Panc1 (cell line): ENCODE measurements at regions not wholly inside any gene's neighbourhood (a gene's known extent, or its start where the extent isn't known, plus 50 kb on each side); places are given as distances from the start of the nearest gene placed in this dataset.

Experiments used
- ATAC-seq: fragments of 200-7000 bp; cut with Tn5 transposase; 2 replicates; pipeline ENCODE4 v1.9.1; 2020; ENCODE audit warnings: mild to moderate bottlenecking, moderate library complexity
- BruUV-seq: library from RNA; stranded (reverse); fragments of 400-500 nt; replicated peaks from 2 replicates; lab custom pipeline; 2021; lab: Mats Ljungman, UMichigan
- CTCF ChIA-PET: fragments of 300-600 bp; sonication (Branson Sonifier 250); formaldehyde crosslinking; loops from one replicate; lab custom pipeline; 2022; ENCODE audit warnings: antibody characterized with exemption; lab: Charles Lee
- POLR2A ChIA-PET: fragments of 300-600 bp; sonication (Branson Sonifier 250); formaldehyde crosslinking; loops from one replicate; lab custom pipeline; 2022; ENCODE audit warnings: antibody characterized with exemption; lab: Charles Lee
- DNase-seq: peaks from one replicate; pipeline ENCODE4 v3.0.0-alpha.2; 2010; ENCODE audit warnings: low read depth, low spot score
- H3K27ac ChIP-seq: 2 replicates; pipeline ENCODE4 v1.5.1; 2011; ENCODE audit warnings: mild to moderate bottlenecking, low read length, inconsistent platforms
- H3K27me3 ChIP-seq: fragments of 200-500 bp; sonication (Bioruptor generic); 2 replicates; pipeline ENCODE4 v1.6.0; 2014; ENCODE audit warnings: low read length, inconsistent platforms; ENCODE audit not compliant: control insufficient read depth, insufficient read depth
- H3K36me3 ChIP-seq: fragments of 200-500 bp; sonication (Bioruptor generic); 2 replicates; pipeline ENCODE4 v1.5.1; 2014; ENCODE audit warnings: inconsistent platforms, mild to moderate bottlenecking, low read length, moderate library complexity; ENCODE audit not compliant: control insufficient read depth, insufficient read depth
- H3K4me1 ChIP-seq: 2 replicates; pipeline ENCODE4 v1.5.1; 2011; ENCODE audit warnings: inconsistent platforms, mild to moderate bottlenecking, low read length, moderate library complexity; ENCODE audit not compliant: control insufficient read depth, insufficient read depth
- H3K4me3 ChIP-seq, 2 experiments: 2 replicates each; pipeline ENCODE4 v1.5.1; 2011 to 2012; ENCODE audit warnings: low read depth in 2 of 2, low read length in 2 of 2, mild to moderate bottlenecking in 2 of 2, inconsistent platforms in 1 of 2, moderate library complexity in 1 of 2
- H3K9me3 ChIP-seq: fragments of 200-500 bp; sonication (Bioruptor generic); 2 replicates; pipeline ENCODE4 v1.5.1; 2014; ENCODE audit warnings: low read depth, mild to moderate bottlenecking, inconsistent platforms, low read length, moderate library complexity; ENCODE audit not compliant: control insufficient read depth, insufficient read depth
- POLR2AphosphoS5 ChIP-seq: IDR thresholded peaks from 2 replicates; pipeline ENCODE4 v1.6.1; 2012; ENCODE audit warnings: mild to moderate bottlenecking, low read depth, low read length, moderate library complexity
- SIN3A ChIP-seq: IDR thresholded peaks from 2 replicates; pipeline ENCODE4 v1.6.1; 2012; ENCODE audit warnings: low read depth, mild to moderate bottlenecking, low read length, moderate library complexity, borderline replicate concordance; ENCODE audit not compliant: insufficient read depth
- TCF7L2 ChIP-seq: IDR thresholded peaks from 2 replicates; pipeline ENCODE4 v1.6.1; 2011; ENCODE audit warnings: mild to moderate bottlenecking, low read depth, low read length, inconsistent platforms
- in situ Hi-C: cut with HindIII; loops from 2 replicates; pipeline ENCODE4 v1.10.0; 2016; ENCODE audit warnings: low sequenced_read_pairs, low pct_unique_long_range_greater_than_20kb
- intact Hi-C: fragments of 100-400 bp; cut with micrococcal nuclease; formaldehyde crosslinking; loops from one replicate; pipeline ENCODE4 v1.10.0; 2022; ENCODE audit not compliant: unreplicated experiment
- TF ChIP-seq, protein P1 (sequence below), 2 experiments: IDR thresholded peaks; 2 replicates each; pipeline ENCODE4 v1.6.1; 2011 to 2012; ENCODE audit warnings: low read depth in 2 of 2, control low read depth in 1 of 2, low read length in 1 of 2, mild to moderate bottlenecking in 1 of 2, moderate library complexity in 1 of 2; ENCODE audit not compliant: insufficient read depth in 1 of 2
- TF ChIP-seq, protein P2 (sequence below): fragments of 450-650 bp; IDR thresholded peaks from 2 replicates; pipeline ENCODE4 v1.5.1; 2017; ENCODE audit warnings: mild to moderate bottlenecking

DNA sequence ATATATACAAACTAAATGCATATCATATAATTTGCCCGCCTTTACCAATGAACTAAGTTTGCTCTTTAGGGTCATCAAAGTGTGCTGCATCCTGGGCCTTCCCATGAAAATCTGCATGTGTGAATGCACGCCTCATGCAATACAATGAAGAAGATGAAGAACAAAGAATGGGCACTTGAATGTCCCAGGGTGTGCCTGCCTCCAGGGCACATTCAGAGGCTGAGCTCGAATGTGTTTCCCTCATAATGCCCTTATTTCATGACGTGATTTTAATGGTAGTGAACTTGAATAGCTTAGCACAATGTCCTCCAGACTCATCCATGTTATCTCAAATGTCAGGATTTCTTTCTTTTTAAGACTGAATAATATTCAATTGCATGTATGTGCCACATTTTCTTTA lies 824.9 kb downstream of the TNS3 start:
- intact Hi-C loops (no loop called here), in situ Hi-C loops (no loop called here)
- CTCF ChIA-PET = no interaction called here
- DNase-seq (no peak), ATAC-seq (no peak)
- no peak overlapping the region for H3K4me3 ChIP-seq
- no peaks in the 10 kb centered on the region for H3K4me1 ChIP-seq
- no peaks in the 10 kb centered on the region for H3K9me3 ChIP-seq
- H3K27ac ChIP-seq = no peak overlapping the region
- no TSS peak for BruUV-seq
- no peaks in the 10 kb centered on the region for H3K27me3 ChIP-seq
- TF ChIP-seq POLR2AphosphoS5 = no peak
- POLR2A ChIA-PET = no interaction called here
- no peaks in the 10 kb centered on the region for H3K36me3 ChIP-seq

DNA sequence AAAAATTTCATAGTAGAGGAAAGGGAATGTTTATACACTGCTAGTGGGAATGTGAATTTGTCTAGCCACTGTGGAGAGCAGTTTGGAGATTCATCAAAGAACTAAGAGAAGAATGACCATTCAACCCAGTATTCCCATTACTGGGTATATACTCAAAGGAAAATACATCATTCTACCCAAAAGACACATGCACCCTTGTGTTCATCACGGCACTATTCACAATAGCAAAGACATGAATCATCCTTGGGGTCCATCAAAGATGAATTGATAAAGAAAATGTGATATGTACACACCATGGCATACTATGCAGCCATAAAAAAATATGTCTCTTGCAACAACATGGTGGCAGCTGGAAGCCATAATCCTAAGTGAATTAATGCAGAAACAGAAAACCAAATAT lies 825.7 kb downstream of the TNS3 start:
- intact Hi-C loops = no loop called here
- CTCF ChIA-PET = no interaction called here
- no peaks in the 10 kb centered on the region for H3K4me1 ChIP-seq

More for the DNA sequence above, 825.7 kb downstream of the TNS3 start:
- ATAC-seq (no peak), DNase-seq (no peak)
- no peaks in the 10 kb centered on the region for H3K36me3 ChIP-seq
- no peaks in the 10 kb centered on the region for H3K27me3 ChIP-seq
- no TSS peak for BruUV-seq
- POLR2A ChIA-PET = no interaction called here
- in situ Hi-C loops = no loop called here
- H3K27ac ChIP-seq = no peak overlapping the region
- TF ChIP-seq, protein P1, sequence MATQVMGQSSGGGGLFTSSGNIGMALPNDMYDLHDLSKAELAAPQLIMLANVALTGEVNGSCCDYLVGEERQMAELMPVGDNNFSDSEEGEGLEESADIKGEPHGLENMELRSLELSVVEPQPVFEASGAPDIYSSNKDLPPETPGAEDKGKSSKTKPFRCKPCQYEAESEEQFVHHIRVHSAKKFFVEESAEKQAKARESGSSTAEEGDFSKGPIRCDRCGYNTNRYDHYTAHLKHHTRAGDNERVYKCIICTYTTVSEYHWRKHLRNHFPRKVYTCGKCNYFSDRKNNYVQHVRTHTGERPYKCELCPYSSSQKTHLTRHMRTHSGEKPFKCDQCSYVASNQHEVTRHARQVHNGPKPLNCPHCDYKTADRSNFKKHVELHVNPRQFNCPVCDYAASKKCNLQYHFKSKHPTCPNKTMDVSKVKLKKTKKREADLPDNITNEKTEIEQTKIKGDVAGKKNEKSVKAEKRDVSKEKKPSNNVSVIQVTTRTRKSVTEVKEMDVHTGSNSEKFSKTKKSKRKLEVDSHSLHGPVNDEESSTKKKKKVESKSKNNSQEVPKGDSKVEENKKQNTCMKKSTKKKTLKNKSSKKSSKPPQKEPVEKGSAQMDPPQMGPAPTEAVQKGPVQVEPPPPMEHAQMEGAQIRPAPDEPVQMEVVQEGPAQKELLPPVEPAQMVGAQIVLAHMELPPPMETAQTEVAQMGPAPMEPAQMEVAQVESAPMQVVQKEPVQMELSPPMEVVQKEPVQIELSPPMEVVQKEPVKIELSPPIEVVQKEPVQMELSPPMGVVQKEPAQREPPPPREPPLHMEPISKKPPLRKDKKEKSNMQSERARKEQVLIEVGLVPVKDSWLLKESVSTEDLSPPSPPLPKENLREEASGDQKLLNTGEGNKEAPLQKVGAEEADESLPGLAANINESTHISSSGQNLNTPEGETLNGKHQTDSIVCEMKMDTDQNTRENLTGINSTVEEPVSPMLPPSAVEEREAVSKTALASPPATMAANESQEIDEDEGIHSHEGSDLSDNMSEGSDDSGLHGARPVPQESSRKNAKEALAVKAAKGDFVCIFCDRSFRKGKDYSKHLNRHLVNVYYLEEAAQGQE (IDR thresholded peaks at IDR 0.05; ENCODE audit: insufficient read depth in 1 of 2, low read depth in 2 of 2, low read length in 1 of 2) = no peak
- TF ChIP-seq, protein P2, sequence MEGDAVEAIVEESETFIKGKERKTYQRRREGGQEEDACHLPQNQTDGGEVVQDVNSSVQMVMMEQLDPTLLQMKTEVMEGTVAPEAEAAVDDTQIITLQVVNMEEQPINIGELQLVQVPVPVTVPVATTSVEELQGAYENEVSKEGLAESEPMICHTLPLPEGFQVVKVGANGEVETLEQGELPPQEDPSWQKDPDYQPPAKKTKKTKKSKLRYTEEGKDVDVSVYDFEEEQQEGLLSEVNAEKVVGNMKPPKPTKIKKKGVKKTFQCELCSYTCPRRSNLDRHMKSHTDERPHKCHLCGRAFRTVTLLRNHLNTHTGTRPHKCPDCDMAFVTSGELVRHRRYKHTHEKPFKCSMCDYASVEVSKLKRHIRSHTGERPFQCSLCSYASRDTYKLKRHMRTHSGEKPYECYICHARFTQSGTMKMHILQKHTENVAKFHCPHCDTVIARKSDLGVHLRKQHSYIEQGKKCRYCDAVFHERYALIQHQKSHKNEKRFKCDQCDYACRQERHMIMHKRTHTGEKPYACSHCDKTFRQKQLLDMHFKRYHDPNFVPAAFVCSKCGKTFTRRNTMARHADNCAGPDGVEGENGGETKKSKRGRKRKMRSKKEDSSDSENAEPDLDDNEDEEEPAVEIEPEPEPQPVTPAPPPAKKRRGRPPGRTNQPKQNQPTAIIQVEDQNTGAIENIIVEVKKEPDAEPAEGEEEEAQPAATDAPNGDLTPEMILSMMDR = no peak
- TF ChIP-seq POLR2AphosphoS5 (no peak), SIN3A (no peak), TCF7L2 (no peak)
- no peaks in the 10 kb centered on the region for H3K9me3 ChIP-seq
- no peak overlapping the region for H3K4me3 ChIP-seq
